Embryonic facial prominence (tissue), 1 donor: ENCODE measurements at regions not wholly inside any gene's neighbourhood (a gene's known extent, or its start where the extent isn't known, plus 50 kb on each side); places are given as distances from the start of the nearest gene placed in this dataset.
"Not testable (repeated sequence)": the region's sequence is repeated elsewhere in the genome, so short reads cannot be mapped to it uniquely, and the experiment has no call there.

Source experiments
- DNase-seq: peaks from one replicate; pipeline ENCODE4 v3.0.0-alpha.2; 2016; ENCODE audit errors: extremely low spot score

- no peak for DNase-seq
These were observed 1005.7 kb downstream of the CDH11 start for GRCh38 chr16:64116151-64116550.

GRCh38 chr16:64109241-64109640 is 1012.6 kb downstream of the CDH11 start:
- DNase-seq = no peak

GRCh38 chr16:64102654-64103053 is 1019.2 kb downstream of the CDH11 start:
- no peak for DNase-seq

GRCh38 chr16:64098451-64098850 is 1023.4 kb downstream of the CDH11 start:
- no peak for DNase-seq

- DNase-seq = no peak
These were observed 1025.2 kb downstream of the CDH11 start for GRCh38 chr16:64096689-64097088.

- no peak for DNase-seq
These were observed 1026.8 kb downstream of the CDH11 start for GRCh38 chr16:64094992-64095634.

- DNase-seq = no peak
These were observed 1027.5 kb downstream of the CDH11 start for GRCh38 chr16:64094181-64094965.

GRCh38 chr16:64092271-64092670 is 1029.6 kb downstream of the CDH11 start:
- no peak for DNase-seq

- no peak for DNase-seq
These were observed 1031.5 kb downstream of the CDH11 start for GRCh38 chr16:64090327-64090726.

- DNase-seq = no peak
These were observed 1032.2 kb downstream of the CDH11 start for GRCh38 chr16:64089697-64090096.

- DNase-seq = no peak
These were observed 1033.0 kb downstream of the CDH11 start for GRCh38 chr16:64088838-64089237.

- DNase-seq = no peak
These were observed 1036.6 kb downstream of the CDH11 start for GRCh38 chr16:64085296-64085695.

- no peak for DNase-seq
These were observed 1037.2 kb downstream of the CDH11 start for GRCh38 chr16:64084706-64085105.

- no peak for DNase-seq
These were observed 1038.3 kb downstream of the CDH11 start for GRCh38 chr16:64083428-64084129.

- DNase-seq = no peak
These were observed 1044.6 kb downstream of the CDH11 start for GRCh38 chr16:64077242-64077641.

- no peak for DNase-seq
These were observed 1047.2 kb downstream of the CDH11 start for GRCh38 chr16:64074706-64075105.

GRCh38 chr16:64072131-64072730 is 1049.6 kb downstream of the CDH11 start:
- DNase-seq = not testable (repeated sequence)

- no peak for DNase-seq
These were observed 1056.3 kb downstream of the CDH11 start for GRCh38 chr16:64065523-64065922.

- no peak for DNase-seq
These were observed 1060.2 kb downstream of the CDH11 start for GRCh38 chr16:64061621-64062020.

GRCh38 chr16:64060631-64061030 is 1061.2 kb downstream of the CDH11 start:
- no peak for DNase-seq

- DNase-seq = no peak
These were observed 1063.2 kb downstream of the CDH11 start for GRCh38 chr16:64058685-64059084.

GRCh38 chr16:64051824-64052223 is 1070.0 kb downstream of the CDH11 start:
- no peak for DNase-seq
